ENCODE measurements at regions not wholly inside any gene's neighbourhood (a gene's known extent, or its start where the extent isn't known, plus 50 kb on each side); places are given as distances from the start of the nearest gene placed in this dataset.

DNA sequence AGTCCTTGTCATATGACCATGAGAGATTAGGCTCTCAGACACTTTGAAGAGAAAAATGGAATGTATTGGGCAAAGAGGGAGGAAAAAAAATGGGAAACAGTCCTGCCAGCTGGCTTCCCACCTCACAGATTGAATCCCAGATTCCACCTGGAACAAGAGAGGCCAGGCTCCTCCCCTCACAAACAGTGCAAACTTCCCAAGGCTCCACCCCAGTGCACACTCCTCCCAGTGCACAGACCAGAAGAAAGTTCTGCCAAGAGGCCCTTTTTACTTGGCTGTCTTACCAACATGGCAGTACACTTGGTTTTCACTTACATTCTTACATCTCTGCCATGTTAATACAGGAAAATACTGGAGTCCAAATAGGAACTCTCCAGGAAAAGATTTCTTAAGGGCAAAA, 202.3 kb downstream of the AHR start:
- H3K9me3 Mint-ChIP-seq = no peaks in the 10 kb centered on the region
- H3K27me3 Mint-ChIP-seq = peaks cover 4% of the 10 kb centered on the region
- H3K36me3 Mint-ChIP-seq = no peaks in the 10 kb centered on the region
- DNase-seq (ENCODE audit: low spot score in 2 of 2) (no peak), ATAC-seq (ENCODE audit: low read depth) (no peak)
- H3K4me1 Mint-ChIP-seq = peaks cover 3% of the 10 kb centered on the region
- no peak overlapping the region for H3K4me3 Mint-ChIP-seq
- H3K27ac Mint-ChIP-seq = no peak overlapping the region

DNA sequence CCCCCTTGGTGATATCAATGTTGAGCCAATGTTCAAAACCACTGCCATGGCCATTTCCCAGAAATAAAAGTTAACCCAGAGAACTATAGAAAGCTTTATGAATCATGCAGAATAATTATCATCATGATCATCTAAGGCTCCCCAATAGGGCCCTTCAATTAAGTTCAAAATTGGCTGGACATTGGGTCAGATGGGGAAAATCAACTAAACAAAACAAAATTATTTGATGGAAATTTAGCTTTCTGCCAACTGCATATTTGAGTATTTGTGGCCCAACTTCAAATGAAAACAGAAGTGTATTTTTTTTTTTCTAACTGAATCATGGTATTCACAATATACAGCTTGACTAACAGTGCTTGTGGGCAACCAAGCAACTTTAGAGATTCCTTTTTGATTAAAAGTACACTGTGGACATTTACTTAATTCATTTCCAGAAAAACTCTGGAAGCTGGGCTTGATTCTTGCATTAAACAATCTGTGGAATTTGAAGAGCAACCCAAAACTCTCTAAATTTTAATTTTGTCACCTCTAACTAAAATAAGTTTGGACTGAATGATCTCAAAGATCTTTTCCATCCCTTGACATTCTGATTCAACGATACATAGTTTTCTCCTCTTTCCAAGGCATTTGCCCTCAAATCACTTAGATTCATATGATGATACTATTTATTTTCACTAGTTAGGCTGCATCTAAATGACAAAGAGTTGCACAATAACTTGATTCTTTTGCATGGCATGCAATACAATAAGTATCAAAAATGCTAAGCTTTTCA, 203.2 kb downstream of the AHR start:
- no peak for ATAC-seq (ENCODE audit: low read depth)

DNA sequence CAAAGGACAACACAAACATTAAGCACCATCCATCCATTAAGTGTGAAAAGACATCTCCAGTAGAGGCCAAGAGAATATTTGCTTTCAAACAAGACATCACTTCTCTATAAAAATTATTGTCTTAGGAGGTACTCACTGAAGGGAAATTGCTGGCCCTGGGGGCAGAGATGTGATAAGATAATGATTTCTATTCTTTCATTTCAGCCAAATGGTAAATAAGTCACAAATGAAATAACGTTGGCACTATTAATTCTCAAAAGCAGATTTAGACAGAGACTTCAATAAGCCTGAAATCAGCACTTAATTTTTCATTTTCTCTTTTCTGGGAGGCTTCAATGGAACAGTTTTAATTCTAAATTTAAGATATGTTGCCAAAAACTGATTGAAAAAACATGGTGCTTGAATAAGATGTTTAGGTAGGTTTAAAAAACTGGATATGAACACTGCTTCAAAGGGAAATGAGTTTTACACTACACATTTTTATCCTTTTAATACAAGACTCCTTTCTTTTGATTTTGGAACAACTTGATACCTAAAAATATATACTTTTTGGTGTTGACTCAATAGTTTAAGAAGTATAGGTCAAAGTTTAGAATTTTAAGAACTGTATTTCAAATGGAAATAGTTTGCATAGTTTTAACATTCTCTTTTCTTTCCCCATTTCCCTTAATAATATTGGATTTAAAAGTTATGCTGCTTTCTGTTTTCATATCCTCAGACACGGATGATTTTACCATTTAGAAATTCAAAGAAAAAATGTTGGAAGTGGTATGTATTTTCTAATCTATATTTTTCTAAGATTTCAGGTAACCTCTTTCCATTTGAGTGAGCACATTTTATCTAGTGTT, 204.0 kb downstream of the AHR start:
- DNase-seq (ENCODE audit: low spot score in 2 of 2) (no peak), ATAC-seq (ENCODE audit: low read depth) (no peak)
- Mint-ChIP-seq H3K4me3 (no peak overlapping the region), H3K9me3 (no peaks in the 10 kb centered on the region), H3K4me1 (peaks cover 11% of the 10 kb centered on the region), H3K27me3 (peaks cover 3% of the 10 kb centered on the region), H3K36me3 (no peaks in the 10 kb centered on the region), H3K27ac (no peak overlapping the region)

More for the DNA sequence above, 203.2 kb downstream of the AHR start:
- Mint-ChIP-seq H3K9me3 (no peaks in the 10 kb centered on the region), H3K4me1 (peaks cover 9% of the 10 kb centered on the region), H3K4me3 (no peak overlapping the region), H3K27me3 (peaks cover 2% of the 10 kb centered on the region), H3K27ac (no peak overlapping the region), H3K36me3 (no peaks in the 10 kb centered on the region)
- DNase-seq (ENCODE audit: low spot score in 2 of 2) = no peak

DNA sequence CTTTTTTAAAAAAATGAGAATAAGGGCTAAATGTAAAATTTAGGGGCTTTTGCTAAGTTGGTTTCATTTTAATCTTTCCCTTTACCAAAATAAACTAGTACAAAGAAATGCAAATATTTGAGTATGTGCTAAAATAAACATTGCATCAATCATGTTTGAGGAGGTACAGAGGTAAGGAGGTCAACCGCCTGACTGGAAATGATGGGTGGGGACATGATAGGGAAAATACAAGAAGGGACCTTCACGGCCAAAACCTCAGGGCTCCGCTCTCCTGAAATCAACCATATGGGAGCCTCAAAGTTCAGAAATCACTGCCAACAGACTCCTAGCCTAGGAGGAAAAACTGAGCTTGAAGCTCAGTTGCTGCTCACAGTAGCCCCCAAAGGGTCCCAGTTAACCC, 207.6 kb downstream of the AHR start:
- DNase-seq (ENCODE audit: low spot score in 2 of 2) (no peak), ATAC-seq (ENCODE audit: low read depth) (peak; percentile 60)
- Mint-ChIP-seq H3K27me3 (peaks cover 2% of the 10 kb centered on the region), H3K27ac (no peak overlapping the region), H3K36me3 (no peaks in the 10 kb centered on the region), H3K9me3 (no peaks in the 10 kb centered on the region), H3K4me1 (peaks cover 8% of the 10 kb centered on the region), H3K4me3 (no peak overlapping the region)

DNA sequence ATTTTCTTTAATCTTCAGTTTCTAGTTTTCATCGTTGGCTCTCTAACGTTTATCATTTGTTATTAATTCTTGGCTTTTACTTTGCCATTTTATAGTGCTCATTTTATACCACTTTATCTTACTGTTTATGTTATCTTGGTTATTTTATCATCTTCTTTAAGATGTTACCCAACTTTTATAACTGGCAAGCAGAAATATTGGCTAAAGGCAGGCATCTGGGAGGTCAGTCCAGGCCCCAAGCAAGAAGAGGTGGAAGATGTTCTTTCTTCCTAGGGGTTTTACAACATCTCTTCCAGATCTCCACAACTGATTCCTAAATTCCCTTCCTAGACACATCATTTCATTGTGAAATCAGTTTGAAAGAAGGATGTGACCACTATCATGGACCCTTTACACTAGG, 208.1 kb downstream of the AHR start:
- Mint-ChIP-seq H3K9me3 (no peaks in the 10 kb centered on the region), H3K4me1 (peaks cover 8% of the 10 kb centered on the region), H3K4me3 (no peak overlapping the region), H3K27me3 (peaks cover 2% of the 10 kb centered on the region), H3K36me3 (no peaks in the 10 kb centered on the region), H3K27ac (no peak overlapping the region)
- ATAC-seq (ENCODE audit: low read depth) (no peak), DNase-seq (ENCODE audit: low spot score in 2 of 2) (no peak)

DNA sequence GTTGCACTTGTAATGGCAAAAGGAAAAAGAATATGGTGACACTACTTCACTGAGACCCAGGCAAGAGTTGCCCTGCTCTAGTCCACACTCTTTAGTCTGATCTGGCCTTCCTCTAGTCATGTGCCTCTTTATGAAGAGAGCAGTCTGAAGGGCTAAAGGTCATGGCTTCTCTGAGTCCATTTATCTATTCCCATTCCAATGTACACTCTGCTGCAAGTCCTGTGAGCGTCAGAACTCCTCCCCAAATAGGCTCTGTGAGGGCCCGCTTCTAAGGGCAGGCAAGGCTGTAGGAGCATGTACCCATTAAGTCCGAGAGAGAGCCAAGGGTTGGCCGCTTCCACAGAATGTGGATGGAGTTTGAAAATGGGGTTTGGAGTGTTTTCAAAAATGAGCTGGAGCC, 209.3 kb downstream of the AHR start:
- Mint-ChIP-seq H3K4me3 (no peak overlapping the region), H3K4me1 (peaks cover 8% of the 10 kb centered on the region), H3K27ac (no peak overlapping the region), H3K36me3 (no peaks in the 10 kb centered on the region), H3K9me3 (no peaks in the 10 kb centered on the region), H3K27me3 (peaks cover 2% of the 10 kb centered on the region)
- ATAC-seq (ENCODE audit: low read depth) = no peak
- DNase-seq (ENCODE audit: low spot score in 2 of 2) = no peak

DNA sequence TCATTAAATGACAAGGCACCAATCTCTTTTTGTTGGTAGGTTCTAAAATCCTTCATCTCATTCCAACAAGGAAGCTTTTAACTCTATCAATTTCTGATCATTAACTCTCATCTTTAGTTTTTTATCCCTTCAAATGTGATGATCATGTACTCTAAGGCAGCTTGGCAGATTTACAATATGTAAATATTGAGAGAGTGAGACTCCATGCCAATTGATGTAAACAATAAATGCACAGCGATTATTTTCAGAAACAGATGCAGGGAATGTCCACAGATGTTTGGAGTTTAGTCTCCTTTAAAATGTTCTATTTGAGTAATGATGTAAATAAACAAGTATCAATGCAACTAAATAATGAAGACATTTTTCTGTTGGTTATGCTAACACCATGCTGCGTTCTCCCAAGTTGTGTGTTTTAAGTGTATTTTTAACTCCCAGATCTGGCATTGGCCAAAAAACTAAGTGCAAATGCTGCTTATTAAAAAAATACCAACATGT, 213.8 kb downstream of the AHR start:
- Mint-ChIP-seq H3K9me3 (no peaks in the 10 kb centered on the region), H3K4me1 (no peaks in the 10 kb centered on the region), H3K27me3 (no peaks in the 10 kb centered on the region), H3K4me3 (no peak overlapping the region), H3K36me3 (no peaks in the 10 kb centered on the region), H3K27ac (no peak overlapping the region)
- DNase-seq (ENCODE audit: low spot score in 2 of 2) (no peak), ATAC-seq (ENCODE audit: low read depth) (no peak)

DNA sequence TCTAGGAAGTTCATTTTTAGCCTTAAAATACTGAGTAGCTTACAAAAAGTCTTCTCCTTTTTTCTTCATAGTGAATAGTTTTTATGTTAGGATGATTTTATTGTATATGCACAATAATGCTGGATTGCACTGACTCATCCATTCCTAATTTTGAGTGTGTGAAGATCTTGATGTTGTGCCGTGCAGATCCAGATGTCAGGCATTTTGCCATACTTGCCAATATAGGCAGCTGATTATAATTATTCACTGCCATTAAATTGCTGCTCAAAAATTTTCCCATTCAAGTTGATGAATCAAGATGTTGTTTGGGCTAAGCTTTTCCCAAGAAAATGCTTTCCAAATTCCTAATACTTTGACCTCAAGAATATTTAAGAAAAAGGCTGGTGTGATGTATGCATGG, 218.3 kb downstream of the AHR start:
- Mint-ChIP-seq H3K4me1 (no peaks in the 10 kb centered on the region), H3K4me3 (no peak overlapping the region), H3K36me3 (no peaks in the 10 kb centered on the region), H3K27me3 (no peaks in the 10 kb centered on the region), H3K9me3 (no peaks in the 10 kb centered on the region), H3K27ac (no peak overlapping the region)
- ATAC-seq (ENCODE audit: low read depth) (no peak), DNase-seq (ENCODE audit: low spot score in 2 of 2) (no peak)

DNA sequence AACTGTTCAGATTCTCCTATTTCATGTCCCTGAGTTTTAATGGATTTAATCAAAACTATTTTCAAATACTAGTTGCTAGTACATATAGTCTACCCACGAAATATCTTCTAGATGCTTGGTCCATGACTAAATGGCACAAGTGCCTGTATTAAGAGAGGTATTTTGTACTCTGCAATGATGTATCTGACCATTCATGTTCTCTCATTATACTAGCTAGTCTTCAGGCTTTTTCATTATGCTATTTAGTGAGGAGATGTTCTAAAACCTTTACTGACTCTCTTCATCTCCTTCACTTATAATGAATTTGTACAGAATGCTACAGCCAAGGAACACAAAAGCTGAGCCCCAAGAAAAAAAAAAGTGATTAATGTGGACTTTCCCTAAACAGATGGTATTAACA, 222.5 kb downstream of the AHR start:
- H3K4me1 Mint-ChIP-seq = no peaks in the 10 kb centered on the region
- no peak overlapping the region for H3K27ac Mint-ChIP-seq
- no peaks in the 10 kb centered on the region for H3K36me3 Mint-ChIP-seq
- no peaks in the 10 kb centered on the region for H3K27me3 Mint-ChIP-seq
- H3K4me3 Mint-ChIP-seq = no peak overlapping the region
- DNase-seq (ENCODE audit: low spot score in 2 of 2) (no peak), ATAC-seq (ENCODE audit: low read depth) (no peak)
- H3K9me3 Mint-ChIP-seq = no peaks in the 10 kb centered on the region

DNA sequence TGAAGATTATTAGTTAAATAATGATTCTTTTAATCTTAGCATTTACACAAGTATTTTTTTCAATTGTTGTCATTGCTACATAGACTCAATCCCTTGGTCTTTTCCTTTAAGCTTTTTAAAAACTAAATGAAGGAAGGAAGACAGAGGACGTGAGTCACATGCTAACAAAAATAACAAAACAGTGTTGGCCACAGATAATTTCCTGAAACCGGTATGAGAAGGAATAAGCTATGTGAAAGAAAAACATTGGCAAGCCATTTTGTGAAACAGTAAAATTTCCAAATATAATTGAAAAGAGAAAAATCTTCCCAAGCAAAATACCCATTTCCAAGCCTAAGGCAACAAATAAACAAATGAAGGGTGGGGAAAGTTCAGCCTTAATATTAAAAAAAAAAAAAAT, 223.0 kb downstream of the AHR start:
- no peaks in the 10 kb centered on the region for H3K27me3 Mint-ChIP-seq
- H3K27ac Mint-ChIP-seq = no peak overlapping the region
- no peaks in the 10 kb centered on the region for H3K9me3 Mint-ChIP-seq
- no peak overlapping the region for H3K4me3 Mint-ChIP-seq
- no peaks in the 10 kb centered on the region for H3K36me3 Mint-ChIP-seq
- no peaks in the 10 kb centered on the region for H3K4me1 Mint-ChIP-seq
- ATAC-seq (ENCODE audit: low read depth) (no peak), DNase-seq (ENCODE audit: low spot score in 2 of 2) (no peak)

DNA sequence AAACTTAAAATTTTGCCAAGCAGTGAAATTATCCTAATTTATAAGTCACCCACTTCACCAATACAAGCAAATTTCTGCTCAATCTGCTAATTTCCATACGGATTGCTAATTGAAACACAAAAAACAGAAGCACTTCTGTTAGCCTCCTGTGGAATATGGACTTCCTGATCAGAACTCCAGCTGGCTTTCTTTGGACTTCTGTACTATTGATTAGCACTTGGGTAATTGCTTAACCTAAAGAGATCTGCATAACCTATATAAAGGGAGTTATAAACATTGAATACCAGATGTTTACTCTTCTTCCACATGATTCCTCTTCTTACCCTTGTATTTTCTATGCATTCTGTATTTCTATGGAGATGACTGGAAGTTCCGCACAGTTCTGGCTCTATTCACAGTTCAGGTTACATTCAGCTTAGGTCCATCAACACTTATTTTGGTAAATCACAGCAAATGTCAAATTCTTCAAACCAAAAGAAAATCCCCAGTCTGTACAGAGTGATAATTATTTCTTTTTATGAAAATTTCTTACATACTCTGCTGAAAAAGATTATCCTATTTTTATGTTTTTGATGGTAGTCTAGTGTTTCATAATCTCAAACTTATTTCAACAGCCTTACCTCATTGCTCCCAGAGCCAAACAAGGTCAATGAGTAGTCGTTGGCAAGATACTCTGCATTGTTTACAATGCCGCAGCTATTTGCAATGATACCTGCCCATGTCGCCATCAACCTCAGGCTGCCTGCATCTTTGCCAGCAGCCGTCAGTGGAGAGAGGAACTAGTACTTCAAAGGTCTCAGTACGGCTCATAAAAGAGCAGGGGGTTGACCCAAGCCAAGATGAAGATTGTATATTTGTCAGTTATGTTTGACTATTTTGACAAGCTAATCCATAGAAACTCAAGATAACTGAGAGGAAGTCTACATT, 225.6 kb downstream of the AHR start:
- no peaks in the 10 kb centered on the region for H3K4me1 Mint-ChIP-seq
- H3K36me3 Mint-ChIP-seq = no peaks in the 10 kb centered on the region
- DNase-seq (ENCODE audit: low spot score in 2 of 2) (no peak), ATAC-seq (ENCODE audit: low read depth) (no peak)
- H3K9me3 Mint-ChIP-seq = no peaks in the 10 kb centered on the region
- no peaks in the 10 kb centered on the region for H3K27me3 Mint-ChIP-seq
- no peak overlapping the region for H3K4me3 Mint-ChIP-seq
- H3K27ac Mint-ChIP-seq = no peak overlapping the region

DNA sequence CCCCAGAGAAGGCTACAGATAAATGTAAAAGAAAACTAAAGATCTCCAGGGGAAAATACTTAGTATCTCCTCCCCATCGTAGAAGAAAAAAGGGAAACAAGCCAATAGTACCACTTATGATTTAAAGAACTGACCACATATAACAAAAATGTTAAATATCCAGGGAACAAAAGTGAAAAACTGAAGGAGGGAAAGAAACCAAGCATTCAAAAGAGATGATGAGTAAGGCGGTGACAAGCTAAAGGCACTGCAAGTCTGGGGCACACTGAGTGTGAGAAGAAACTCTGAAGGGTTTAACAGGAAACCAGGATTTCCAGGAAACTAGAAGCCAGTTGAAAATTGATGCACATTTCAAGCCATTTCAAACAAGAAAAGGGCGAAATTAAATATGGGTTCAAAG, 226.3 kb downstream of the AHR start:
- Mint-ChIP-seq H3K36me3 (no peaks in the 10 kb centered on the region), H3K27ac (no peak overlapping the region), H3K4me3 (no peak overlapping the region), H3K9me3 (no peaks in the 10 kb centered on the region), H3K4me1 (no peaks in the 10 kb centered on the region), H3K27me3 (no peaks in the 10 kb centered on the region)
- ATAC-seq (ENCODE audit: low read depth) = no peak
- DNase-seq (ENCODE audit: low spot score in 2 of 2) = no peak

DNA sequence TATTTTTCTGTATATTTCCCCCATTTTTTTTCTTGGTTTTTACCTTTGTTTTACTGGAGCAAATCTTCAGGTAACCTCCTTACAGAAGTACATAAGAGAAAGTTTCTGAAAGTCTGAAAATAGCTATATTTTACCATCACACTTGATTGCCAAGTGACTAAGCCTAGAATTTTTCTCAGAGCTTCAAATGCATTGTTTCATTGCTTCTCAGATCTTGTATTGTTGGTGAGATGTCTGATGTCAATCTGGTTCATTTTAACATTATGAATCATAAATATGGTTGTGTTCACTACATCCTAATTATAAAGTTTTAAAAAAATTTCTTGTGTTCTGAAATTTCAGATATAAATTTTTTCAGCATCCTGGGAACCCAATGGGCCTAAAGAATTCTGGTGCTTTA, 228.2 kb downstream of the AHR start:
- Mint-ChIP-seq H3K36me3 (no peaks in the 10 kb centered on the region), H3K27me3 (no peaks in the 10 kb centered on the region), H3K9me3 (no peaks in the 10 kb centered on the region), H3K4me1 (no peaks in the 10 kb centered on the region), H3K27ac (no peak overlapping the region), H3K4me3 (no peak overlapping the region)
- ATAC-seq (ENCODE audit: low read depth) (no peak), DNase-seq (ENCODE audit: low spot score in 2 of 2) (no peak)

DNA sequence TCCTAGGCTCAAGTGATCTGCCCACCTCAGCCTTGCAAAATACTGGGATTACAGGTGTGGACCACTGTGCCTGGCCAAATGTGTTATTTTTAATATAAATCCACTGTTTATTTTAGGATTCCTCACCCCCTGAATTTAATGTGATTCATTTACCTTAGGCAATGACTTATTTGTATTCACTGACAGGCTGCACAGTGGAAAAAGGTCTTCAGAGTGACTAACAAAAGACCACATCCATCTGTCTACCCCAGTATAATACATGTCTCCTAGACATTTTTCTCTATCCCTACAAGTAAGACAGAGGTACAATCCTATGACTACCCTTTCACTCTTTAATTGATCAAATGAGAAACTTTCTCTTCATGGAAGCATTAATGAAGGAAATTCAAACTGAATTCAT, 230.2 kb downstream of the AHR start:
- no peaks in the 10 kb centered on the region for H3K4me1 Mint-ChIP-seq
- no peak overlapping the region for H3K4me3 Mint-ChIP-seq
- ATAC-seq (ENCODE audit: low read depth) (no peak), DNase-seq (ENCODE audit: low spot score in 2 of 2) (no peak)
- H3K27me3 Mint-ChIP-seq = peaks cover 5% of the 10 kb centered on the region
- H3K27ac Mint-ChIP-seq = no peak overlapping the region
- no peaks in the 10 kb centered on the region for H3K9me3 Mint-ChIP-seq
- no peaks in the 10 kb centered on the region for H3K36me3 Mint-ChIP-seq
